ENCODE measurements at regions not wholly inside any gene's neighbourhood (a gene's known extent, or its start where the extent isn't known, plus 50 kb on each side); places are given as distances from the start of the nearest gene placed in this dataset.

DNA sequence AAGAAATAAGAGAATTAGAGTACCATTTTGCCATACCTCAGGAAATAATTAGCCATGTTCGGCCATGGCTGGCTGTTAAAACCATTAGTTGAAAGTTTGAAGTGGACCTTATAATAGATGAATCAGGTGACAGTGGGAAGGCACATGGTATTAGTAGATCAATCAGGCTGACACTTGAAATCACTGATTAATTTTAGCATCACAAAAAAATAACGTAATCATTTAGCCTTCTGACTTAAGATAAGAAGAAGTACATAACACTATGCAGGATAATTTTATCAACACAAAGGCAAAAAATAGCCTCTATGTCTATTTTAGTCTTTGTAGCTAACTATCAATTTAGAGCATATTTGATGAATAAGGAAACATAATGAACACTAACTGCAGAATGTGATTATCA, 615.5 kb downstream of the PCDH17 start:
- TF ChIP-seq EP300 (IDR thresholded peaks at IDR 0.05), result no peak
- no peak for TF ChIP-seq POLR2A (IDR thresholded peaks at IDR 0.05)
- TF ChIP-seq, protein P1, sequence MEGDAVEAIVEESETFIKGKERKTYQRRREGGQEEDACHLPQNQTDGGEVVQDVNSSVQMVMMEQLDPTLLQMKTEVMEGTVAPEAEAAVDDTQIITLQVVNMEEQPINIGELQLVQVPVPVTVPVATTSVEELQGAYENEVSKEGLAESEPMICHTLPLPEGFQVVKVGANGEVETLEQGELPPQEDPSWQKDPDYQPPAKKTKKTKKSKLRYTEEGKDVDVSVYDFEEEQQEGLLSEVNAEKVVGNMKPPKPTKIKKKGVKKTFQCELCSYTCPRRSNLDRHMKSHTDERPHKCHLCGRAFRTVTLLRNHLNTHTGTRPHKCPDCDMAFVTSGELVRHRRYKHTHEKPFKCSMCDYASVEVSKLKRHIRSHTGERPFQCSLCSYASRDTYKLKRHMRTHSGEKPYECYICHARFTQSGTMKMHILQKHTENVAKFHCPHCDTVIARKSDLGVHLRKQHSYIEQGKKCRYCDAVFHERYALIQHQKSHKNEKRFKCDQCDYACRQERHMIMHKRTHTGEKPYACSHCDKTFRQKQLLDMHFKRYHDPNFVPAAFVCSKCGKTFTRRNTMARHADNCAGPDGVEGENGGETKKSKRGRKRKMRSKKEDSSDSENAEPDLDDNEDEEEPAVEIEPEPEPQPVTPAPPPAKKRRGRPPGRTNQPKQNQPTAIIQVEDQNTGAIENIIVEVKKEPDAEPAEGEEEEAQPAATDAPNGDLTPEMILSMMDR (IDR thresholded peaks at IDR 0.05), result no peak
- Histone ChIP-seq H3K9me3 (peaks cover 0 to 3% (median 0%) of the 10 kb centered on the region in 4 donors), H3K4me3 (no peak overlapping the region), H3K4me1 (no peaks in the 10 kb centered on the region), H3K27me3 (no peaks in the 10 kb centered on the region), H3K36me3 (no peaks in the 10 kb centered on the region), H3K27ac (no peak overlapping the region)
- DNase-seq (ENCODE audit: low spot score in 2 of 2), result no peak
- 86% methylated on average over 2 of the region's 2 CpGs for WGBS, 2 donors

DNA sequence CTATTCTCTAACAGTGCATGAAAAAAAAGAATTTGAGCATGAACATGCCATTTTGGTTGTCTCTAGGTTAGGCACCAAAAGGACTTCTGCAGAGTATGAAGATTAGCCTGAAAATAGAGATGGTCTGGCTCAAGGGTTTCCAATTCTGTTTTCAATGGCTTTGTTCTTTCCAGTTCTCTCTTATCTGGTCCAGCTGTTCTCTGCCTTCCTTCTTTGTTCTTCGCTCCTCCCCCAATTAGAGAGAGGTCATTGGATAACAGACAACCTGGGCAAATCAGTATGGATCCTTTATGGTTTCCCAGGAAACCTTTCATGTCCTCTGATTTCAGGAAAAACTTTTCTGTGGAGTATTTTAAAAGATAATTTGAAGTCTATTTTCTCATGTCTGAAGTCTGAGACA, 623.4 kb downstream of the PCDH17 start:
- H3K27ac ChIP-seq, result no peak overlapping the region
- 86% methylated on average over 1 of the region's 1 CpG for WGBS, 2 donors
- no peaks in the 10 kb centered on the region for H3K9me3 ChIP-seq
- H3K36me3 ChIP-seq, result no peaks in the 10 kb centered on the region
- no peak for DNase-seq (ENCODE audit: low spot score in 2 of 2)
- TF ChIP-seq POLR2A (IDR thresholded peaks at IDR 0.05) (no peak), EP300 (IDR thresholded peaks at IDR 0.05) (no peak)
- TF ChIP-seq, protein P1 (IDR thresholded peaks at IDR 0.05), result no peak
- H3K27me3 ChIP-seq, result no peaks in the 10 kb centered on the region
- no peaks in the 10 kb centered on the region for H3K4me1 ChIP-seq
- H3K4me3 ChIP-seq, result no peak overlapping the region

DNA sequence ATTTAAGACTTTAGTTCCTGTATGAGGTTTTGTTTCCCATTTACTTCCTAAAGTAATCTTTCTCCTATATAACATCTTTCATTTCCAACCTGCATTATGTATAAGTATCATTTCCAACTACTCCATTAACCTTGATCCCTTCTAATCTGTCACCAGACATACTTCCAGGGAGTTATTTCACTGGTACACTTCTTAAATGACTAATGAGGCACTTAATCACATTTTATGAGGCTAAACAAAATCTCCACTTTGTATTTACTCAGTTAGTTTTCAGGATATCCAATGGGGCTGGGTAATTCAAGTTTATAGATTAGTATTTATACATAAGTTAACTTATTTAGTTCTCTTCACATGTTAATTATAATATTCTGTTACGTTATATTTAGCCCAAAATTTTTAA, 634.7 kb downstream of the PCDH17 start:
- no peaks in the 10 kb centered on the region for H3K4me1 ChIP-seq
- H3K27ac ChIP-seq, result no peak overlapping the region
- DNase-seq (ENCODE audit: low spot score in 2 of 2), result no peak
- no peaks in the 10 kb centered on the region for H3K27me3 ChIP-seq
- H3K9me3 ChIP-seq, result no peaks in the 10 kb centered on the region
- TF ChIP-seq EP300 (IDR thresholded peaks at IDR 0.05) (no peak), POLR2A (IDR thresholded peaks at IDR 0.05) (no peak)
- TF ChIP-seq, protein P1 (IDR thresholded peaks at IDR 0.05), result no peak
- H3K4me3 ChIP-seq, result no peak overlapping the region
- WGBS, 2 donors, result 73 to 85% methylated on average over 1 of the region's 1 CpG
- H3K36me3 ChIP-seq, result no peaks in the 10 kb centered on the region

DNA sequence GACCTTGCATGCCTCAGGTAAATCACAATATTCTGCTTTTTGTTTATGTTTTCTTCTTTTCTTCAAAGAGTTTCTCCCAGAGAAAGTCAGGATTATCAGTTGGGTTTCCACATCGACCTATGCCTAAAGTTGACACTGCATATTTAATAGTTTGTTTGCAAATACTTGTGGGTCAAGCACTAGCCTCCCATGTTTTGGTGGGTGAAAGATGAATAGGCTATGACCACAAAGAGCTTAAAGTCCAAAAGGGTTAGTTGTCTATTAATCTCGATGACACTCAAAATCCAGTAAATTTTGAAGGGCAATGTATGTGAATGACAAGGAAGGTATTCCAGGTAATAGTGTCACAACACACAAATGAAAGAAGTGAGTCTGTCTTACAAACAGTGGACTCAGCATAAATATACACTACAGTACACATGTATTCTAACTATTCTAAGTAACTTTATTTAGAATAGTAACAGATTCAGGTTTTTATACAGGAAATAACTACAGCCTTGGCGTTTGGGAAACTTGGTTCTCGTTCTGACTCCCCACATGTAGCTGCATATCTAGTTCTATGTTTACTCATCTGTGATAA, 667.1 kb downstream of the PCDH17 start:
- Histone ChIP-seq H3K9me3 (no peaks in the 10 kb centered on the region), H3K4me3 (no peak overlapping the region), H3K27me3 (no peaks in the 10 kb centered on the region), H3K27ac (no peak overlapping the region), H3K36me3 (no peaks in the 10 kb centered on the region), H3K4me1 (no peaks in the 10 kb centered on the region)
- no peak for DNase-seq (ENCODE audit: low spot score in 2 of 2)
- 92 to 94% methylated on average over 4 of the region's 4 CpGs for WGBS, 2 donors
- no peak for TF ChIP-seq POLR2A (IDR thresholded peaks at IDR 0.05)
- TF ChIP-seq, protein P1 (IDR thresholded peaks at IDR 0.05), result no peak
- TF ChIP-seq EP300 (IDR thresholded peaks at IDR 0.05), result no peak

DNA sequence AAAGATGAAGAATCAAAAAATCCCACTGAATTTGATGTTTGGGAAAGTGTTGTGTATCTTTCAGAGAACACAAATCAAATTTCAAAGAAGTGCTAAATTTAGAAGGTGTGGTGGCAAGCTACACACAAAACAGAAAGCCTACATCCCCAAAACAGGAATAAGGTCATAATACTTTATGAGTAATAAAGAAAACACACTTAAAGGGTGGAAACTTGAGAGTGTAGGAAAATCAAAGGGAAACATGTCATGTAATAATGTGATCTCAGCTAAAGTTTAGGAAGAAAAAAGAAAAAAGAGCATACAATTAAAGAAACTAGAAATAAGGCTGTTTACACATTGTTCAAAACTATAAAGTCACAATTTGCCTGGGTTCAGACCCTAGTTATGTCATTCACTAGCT, 668.7 kb downstream of the PCDH17 start:
- H3K4me3 ChIP-seq, result no peak overlapping the region
- no peaks in the 10 kb centered on the region for H3K36me3 ChIP-seq
- no peak for DNase-seq (ENCODE audit: low spot score in 2 of 2)
- H3K27ac ChIP-seq, result no peak overlapping the region
- TF ChIP-seq, protein P1 (IDR thresholded peaks at IDR 0.05), result no peak
- TF ChIP-seq POLR2A (IDR thresholded peaks at IDR 0.05), result no peak
- TF ChIP-seq EP300 (IDR thresholded peaks at IDR 0.05), result no peak
- no peaks in the 10 kb centered on the region for H3K9me3 ChIP-seq
- no peaks in the 10 kb centered on the region for H3K4me1 ChIP-seq
- no peaks in the 10 kb centered on the region for H3K27me3 ChIP-seq

Data from tibial nerve (tissue), 4 donors.